ENCODE measurements at regions not wholly inside any gene's neighbourhood (a gene's known extent, or its start where the extent isn't known, plus 50 kb on each side); places are given as distances from the start of the nearest gene placed in this dataset.

DNA sequence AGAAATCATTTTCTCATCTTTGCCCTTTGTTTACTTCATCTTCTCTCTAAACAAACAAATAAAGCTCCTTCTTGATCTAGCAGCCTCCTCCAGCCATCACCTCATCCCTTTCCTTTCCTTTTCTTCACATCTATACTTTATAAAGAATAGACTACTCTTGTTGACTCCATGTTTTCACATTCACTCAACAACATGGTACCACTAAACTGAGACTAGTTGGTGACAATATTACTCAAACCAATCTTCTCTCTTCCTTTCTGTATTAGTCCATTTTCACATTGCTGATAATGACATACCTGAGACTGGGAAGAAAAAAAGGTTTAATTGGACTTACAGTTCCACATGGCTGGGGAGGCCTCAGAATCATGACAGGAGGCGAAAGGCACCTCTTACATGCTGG, 324.7 kb downstream of the SOX2 start:
- DNase-seq (ENCODE audit: low read depth in 1 of 2, low spot score in 1 of 2), result no peak
- H3K4me1 ChIP-seq (ENCODE audit: low read depth), result no peaks in the 10 kb centered on the region
- no peaks in the 10 kb centered on the region for H3K9me3 ChIP-seq (ENCODE audit: low read depth)
- no peaks in the 10 kb centered on the region for H3K36me3 ChIP-seq
- H3K27me3 ChIP-seq, result no peaks in the 10 kb centered on the region
- H3K27ac ChIP-seq, result no peak overlapping the region
- no peak overlapping the region for H3K4me3 ChIP-seq
- TF ChIP-seq, protein P1, sequence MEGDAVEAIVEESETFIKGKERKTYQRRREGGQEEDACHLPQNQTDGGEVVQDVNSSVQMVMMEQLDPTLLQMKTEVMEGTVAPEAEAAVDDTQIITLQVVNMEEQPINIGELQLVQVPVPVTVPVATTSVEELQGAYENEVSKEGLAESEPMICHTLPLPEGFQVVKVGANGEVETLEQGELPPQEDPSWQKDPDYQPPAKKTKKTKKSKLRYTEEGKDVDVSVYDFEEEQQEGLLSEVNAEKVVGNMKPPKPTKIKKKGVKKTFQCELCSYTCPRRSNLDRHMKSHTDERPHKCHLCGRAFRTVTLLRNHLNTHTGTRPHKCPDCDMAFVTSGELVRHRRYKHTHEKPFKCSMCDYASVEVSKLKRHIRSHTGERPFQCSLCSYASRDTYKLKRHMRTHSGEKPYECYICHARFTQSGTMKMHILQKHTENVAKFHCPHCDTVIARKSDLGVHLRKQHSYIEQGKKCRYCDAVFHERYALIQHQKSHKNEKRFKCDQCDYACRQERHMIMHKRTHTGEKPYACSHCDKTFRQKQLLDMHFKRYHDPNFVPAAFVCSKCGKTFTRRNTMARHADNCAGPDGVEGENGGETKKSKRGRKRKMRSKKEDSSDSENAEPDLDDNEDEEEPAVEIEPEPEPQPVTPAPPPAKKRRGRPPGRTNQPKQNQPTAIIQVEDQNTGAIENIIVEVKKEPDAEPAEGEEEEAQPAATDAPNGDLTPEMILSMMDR (IDR thresholded peaks at IDR 0.05; ENCODE audit: low read depth, low read length), result no peak

DNA sequence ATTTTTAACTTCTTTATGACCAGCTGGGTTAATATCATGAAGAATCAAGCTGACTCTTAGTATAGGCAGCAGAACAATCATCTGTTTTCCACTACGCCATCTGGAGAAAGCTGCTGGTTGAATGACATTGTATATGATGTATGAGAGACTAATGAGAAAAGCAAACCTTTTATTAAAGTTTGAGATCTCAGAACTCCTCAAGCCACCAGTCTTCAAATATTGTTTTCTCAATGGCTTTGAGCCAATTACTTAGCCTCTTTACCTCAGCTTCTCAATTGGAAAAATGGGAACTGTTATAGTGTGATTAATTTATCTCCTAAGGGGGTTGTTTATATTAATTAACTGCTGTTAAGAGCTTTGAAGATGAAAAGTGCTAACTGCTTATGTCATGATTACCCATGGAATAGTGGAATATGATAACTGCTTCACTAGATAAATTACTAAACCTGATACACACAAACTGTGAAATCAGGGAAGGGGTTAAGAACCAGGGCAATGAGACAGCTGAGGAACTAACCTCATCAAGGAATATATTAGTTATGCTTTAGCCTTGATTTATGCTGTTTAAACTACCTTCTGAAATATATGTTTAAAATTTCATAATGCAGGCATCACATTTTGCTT, 330.1 kb downstream of the SOX2 start:
- Histone ChIP-seq H3K9me3 (ENCODE audit: low read depth) (no peaks in the 10 kb centered on the region), H3K4me1 (ENCODE audit: low read depth) (no peaks in the 10 kb centered on the region), H3K27ac (no peak overlapping the region), H3K4me3 (no peak overlapping the region), H3K27me3 (no peaks in the 10 kb centered on the region), H3K36me3 (no peaks in the 10 kb centered on the region)
- DNase-seq (ENCODE audit: low read depth in 1 of 2, low spot score in 1 of 2), result no peak
- TF ChIP-seq, protein P1 (IDR thresholded peaks at IDR 0.05; ENCODE audit: low read depth, low read length), result no peak

DNA sequence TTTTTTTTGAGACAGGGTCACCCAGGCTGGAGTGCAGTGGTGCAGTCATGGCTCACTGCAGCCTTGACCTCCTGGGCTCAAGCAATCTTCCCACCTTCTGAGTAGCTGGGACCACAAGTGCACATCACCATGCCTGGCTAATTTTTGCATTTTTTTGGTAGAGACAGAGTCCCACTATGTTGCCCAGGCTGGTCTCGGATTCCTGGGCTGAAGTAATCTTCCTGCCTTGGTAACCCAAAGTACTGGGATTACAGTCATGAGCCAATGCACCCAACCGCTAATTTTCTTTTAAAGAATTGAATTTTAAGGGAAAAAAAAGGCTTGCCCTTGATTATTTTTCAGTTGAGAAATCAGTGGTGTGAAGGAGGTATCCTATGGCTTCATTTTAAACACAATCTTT, 334.0 kb downstream of the SOX2 start:
- Histone ChIP-seq H3K27me3 (no peaks in the 10 kb centered on the region), H3K4me3 (no peak overlapping the region), H3K9me3 (ENCODE audit: low read depth) (no peaks in the 10 kb centered on the region), H3K27ac (no peak overlapping the region), H3K4me1 (ENCODE audit: low read depth) (no peaks in the 10 kb centered on the region), H3K36me3 (no peaks in the 10 kb centered on the region)
- no peak for DNase-seq (ENCODE audit: low read depth in 1 of 2, low spot score in 1 of 2)
- TF ChIP-seq, protein P1 (IDR thresholded peaks at IDR 0.05; ENCODE audit: low read depth, low read length), result no peak

DNA sequence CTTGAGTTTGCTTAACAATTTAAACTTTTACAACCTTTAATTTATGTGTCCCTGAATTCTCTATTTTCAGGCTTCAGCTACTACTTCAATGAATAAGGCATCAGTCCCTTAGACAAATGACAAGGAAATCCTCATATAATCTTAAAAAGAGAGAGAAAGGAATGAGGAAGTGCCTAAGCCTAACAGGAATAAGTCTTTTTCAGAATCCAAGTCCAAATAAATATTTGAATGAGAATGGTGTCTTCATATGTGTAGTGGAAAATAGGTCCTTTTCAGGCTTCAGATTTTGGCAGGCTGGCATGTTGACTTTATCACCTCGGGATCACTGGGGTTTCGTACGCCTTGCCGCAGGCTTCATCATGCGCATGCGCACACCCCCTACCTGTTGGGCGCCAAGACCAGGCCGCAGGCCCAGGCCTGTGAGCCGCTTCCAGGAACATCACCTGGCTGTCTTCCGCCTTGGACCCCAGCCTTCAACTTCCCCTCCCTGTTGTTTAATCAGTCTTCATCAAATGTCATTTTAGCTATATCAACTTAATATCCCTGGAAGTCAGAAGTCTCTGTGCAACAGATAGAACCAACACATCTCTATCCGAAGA, 334.5 kb downstream of the SOX2 start:
- TF ChIP-seq, protein P1 (IDR thresholded peaks at IDR 0.05; ENCODE audit: low read depth, low read length), result no peak
- Histone ChIP-seq H3K4me1 (ENCODE audit: low read depth) (no peaks in the 10 kb centered on the region), H3K27me3 (no peaks in the 10 kb centered on the region), H3K4me3 (no peak overlapping the region), H3K27ac (no peak overlapping the region), H3K36me3 (no peaks in the 10 kb centered on the region), H3K9me3 (ENCODE audit: low read depth) (no peaks in the 10 kb centered on the region)
- no peak for DNase-seq (ENCODE audit: low read depth in 1 of 2, low spot score in 1 of 2)

DNA sequence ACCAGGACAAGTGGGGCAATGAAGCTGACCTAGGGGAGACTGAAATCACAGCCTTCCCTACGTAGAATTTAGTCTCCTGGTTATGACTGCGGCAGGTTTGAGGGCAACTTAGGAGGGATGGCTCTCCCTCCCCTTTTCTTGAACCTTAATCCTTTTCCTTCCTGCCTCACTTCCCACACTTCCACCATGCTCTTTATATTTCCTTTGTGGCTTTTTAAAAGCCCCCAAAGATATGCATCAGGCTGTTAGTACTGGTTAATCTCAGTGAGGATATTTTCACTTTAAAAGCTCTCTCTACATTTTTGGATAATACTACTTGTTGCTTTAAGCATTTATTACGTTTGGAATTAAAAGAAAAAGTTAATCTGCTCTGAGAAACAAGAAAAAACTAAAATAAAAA, 339.2 kb downstream of the SOX2 start:
- Histone ChIP-seq H3K9me3 (ENCODE audit: low read depth) (no peaks in the 10 kb centered on the region), H3K4me1 (ENCODE audit: low read depth) (no peaks in the 10 kb centered on the region), H3K27ac (no peak overlapping the region), H3K27me3 (no peaks in the 10 kb centered on the region), H3K4me3 (no peak overlapping the region), H3K36me3 (no peaks in the 10 kb centered on the region)
- DNase-seq (ENCODE audit: low read depth in 1 of 2, low spot score in 1 of 2), result no peak
- TF ChIP-seq, protein P1 (IDR thresholded peaks at IDR 0.05; ENCODE audit: low read depth, low read length), result no peak
